PC-9 (cell line): ENCODE measurements at regions not wholly inside any gene's neighbourhood (a gene's known extent, or its start where the extent isn't known, plus 50 kb on each side); places are given as distances from the start of the nearest gene placed in this dataset.

Source experiments
- CTCF ChIP-seq: fragments of 200-600 bp; sonication (generic); conservative IDR thresholded peaks from 2 replicates; pipeline ENCODE4 v1.6.1; 2017; ENCODE audit warnings: mixed run types, antibody characterized with exemption, mild to moderate bottlenecking, moderate library complexity
- EZH2 ChIP-seq: fragments of 200-600 bp; sonication (generic); IDR thresholded peaks from 2 replicates; pipeline ENCODE4 v1.8.0; 2017; ENCODE audit warnings: antibody characterized with exemption, low read depth

- TF ChIP-seq CTCF (no peak), EZH2 (no peak)
Observed at GRCh38 chr12:107829271-107829670, 54.8 kb downstream of the ASCL4 start.
